ENCODE measurements at regions not wholly inside any gene's neighbourhood (a gene's known extent, or its start where the extent isn't known, plus 50 kb on each side); places are given as distances from the start of the nearest gene placed in this dataset.
A peak's percentile ranks its signal among the peaks of the same experiment; 100 is the strongest.
"Not testable (repeated sequence)": the region's sequence is repeated elsewhere in the genome, so short reads cannot be mapped to it uniquely, and the experiment has no call there.

GRCh38 chr5:62222305-62222704 lies 83.7 kb upstream of the KIF2A start:
- not testable (repeated sequence) for DNase-seq (ENCODE audit: low read depth in 2 of 2)

DNA sequence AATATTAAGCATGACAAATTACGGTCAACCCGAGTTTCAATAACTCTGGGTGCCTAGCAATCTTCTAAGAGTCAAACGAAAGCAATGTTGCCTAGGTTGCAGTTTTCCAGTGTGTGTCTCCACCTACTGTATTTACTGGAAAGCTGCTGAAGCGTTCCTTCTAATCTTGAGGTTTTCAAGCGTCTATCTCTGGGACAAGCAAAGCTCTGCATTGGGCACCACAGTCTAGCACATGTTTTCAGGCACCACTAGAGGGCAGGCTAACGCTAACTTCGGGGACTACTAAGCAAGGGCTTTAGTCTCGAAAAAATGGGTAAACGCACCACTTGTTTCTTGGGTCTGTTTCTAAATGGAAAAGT lies 82.7 kb upstream of the KIF2A start:
- DNase-seq (ENCODE audit: low read depth in 2 of 2) = peak; percentile 62 to 70

DNA sequence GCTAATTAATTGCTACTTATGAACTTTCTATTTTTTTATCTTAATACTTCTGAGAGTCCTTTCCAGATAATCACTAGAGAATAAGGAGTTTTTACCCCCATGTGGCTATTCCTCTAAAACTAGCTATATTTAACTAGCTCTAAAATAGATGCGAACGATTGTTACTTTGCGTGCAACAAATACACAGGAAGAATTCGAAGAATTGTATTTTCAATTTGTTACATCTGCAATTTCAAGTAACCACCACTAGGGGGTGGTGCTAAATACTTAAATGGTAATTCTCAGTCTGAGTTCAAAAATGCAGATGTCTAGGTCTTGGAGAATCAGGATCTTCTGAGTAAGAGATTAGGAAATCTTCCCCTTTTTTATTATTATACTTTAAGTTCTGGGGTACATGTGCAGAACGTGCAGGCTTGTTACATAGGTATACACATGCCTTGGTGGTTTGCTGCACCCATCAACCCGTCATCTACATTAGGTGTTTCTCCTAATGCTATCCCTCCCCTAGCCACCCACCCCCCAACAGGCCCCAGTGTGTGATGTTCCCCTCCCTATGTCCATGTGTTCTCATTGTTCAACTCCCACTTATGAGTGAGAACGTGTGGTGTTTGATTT lies 80.9 kb upstream of the KIF2A start:
- DNase-seq (ENCODE audit: low read depth in 2 of 2) = not testable (repeated sequence)

DNA sequence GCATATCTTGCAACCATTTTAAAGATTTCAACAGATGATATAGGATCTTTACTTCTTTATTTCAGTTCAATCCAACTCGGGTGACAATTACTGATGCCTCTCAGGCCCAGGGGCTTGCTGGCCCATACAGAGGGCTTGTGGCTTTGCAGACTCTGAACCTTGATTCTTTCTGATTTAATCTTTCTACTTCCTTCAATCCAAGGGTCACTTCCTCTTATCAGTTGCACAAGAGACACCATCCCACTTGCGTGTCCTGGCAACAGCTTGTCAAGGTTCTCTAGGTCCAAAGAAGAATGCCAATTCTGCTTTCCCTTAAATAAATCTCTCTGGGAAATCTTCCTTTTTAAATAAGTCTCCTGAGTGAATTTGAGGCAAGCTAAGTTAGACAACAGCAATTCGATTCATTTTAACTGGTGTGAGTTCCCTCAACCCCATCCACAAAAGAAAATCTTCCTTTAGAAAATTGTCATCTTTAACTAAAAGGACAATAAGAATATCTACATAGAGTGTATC lies 75.1 kb upstream of the KIF2A start:
- DNase-seq (ENCODE audit: low read depth in 2 of 2) = not testable (repeated sequence)

DNA sequence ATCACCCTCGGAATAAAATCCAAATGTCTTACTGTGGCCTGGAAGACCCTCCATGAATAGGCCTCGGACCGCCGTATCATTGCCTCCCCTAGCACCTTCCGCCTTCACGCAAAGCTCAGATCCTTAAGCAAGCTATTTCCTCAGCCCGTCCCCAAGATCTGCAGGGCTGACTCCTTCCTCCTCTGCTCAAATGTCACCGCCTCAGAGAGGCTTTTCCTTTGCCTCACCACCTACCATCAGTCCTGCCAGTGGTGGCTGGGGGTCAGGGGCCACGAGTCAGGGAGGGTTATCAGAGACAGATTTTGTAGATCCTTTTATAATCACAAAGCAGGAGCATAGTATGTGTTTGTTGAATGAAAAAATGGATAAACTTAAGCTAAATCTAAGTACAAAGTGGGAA lies 74.4 kb upstream of the KIF2A start:
- no peak for DNase-seq (ENCODE audit: low read depth in 2 of 2)

DNA sequence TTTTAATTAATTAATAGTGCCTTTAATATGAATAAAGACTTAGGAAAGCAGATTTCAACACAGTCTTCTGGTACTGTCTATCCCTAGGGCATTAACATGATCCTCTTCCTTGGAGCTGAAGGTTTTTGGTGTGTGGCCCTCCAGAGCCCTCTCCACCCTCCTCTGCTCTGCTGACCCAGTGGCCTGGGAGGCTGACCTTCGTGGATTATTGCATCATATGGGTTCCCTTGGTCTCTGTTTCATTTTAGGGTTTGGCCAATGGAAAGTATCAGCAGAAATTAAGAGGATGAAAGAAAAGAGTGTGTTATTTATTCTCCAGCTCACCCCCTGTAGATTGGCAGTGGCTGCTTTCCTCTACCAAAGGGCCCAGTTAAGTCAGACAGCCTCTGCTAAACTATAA lies 73.8 kb upstream of the KIF2A start:
- DNase-seq (ENCODE audit: low read depth in 2 of 2) = not testable (repeated sequence)

- not testable (repeated sequence) for DNase-seq (ENCODE audit: low read depth in 2 of 2)
These were observed 72.6 kb upstream of the KIF2A start for GRCh38 chr5:62233083-62234046.

GRCh38 chr5:62236593-62236992 lies 69.4 kb upstream of the KIF2A start:
- peak; percentile 38 to 52 for DNase-seq (ENCODE audit: low read depth in 2 of 2)

- not testable (repeated sequence) for DNase-seq (ENCODE audit: low read depth in 2 of 2)
These were observed 68.1 kb upstream of the KIF2A start for GRCh38 chr5:62237944-62238343.

- not testable (repeated sequence) for DNase-seq (ENCODE audit: low read depth in 2 of 2)
These were observed 67.4 kb upstream of the KIF2A start for GRCh38 chr5:62238584-62238983.

GRCh38 chr5:62240494-62240893 lies 65.5 kb upstream of the KIF2A start:
- not testable (repeated sequence) for DNase-seq (ENCODE audit: low read depth in 2 of 2)

DNA sequence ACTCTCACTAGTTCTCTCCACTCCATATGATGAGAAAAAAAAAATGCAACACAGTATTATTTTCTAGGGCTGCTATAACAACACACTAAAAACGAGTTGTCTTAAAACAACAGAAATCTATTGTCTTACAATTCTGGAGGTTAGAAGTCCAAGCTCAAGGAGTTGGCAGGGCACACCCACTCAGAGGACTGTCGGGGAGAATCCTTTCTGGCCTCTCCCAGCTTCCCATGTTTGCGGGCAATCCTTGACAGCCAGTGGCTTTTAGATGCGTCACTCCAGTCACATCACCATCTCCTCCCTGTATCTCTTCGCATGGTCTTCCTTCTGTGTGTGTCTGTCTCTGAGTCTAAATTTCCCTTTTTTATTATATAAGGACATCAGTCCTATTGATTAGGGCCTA lies 64.0 kb upstream of the KIF2A start:
- not testable (repeated sequence) for DNase-seq (ENCODE audit: low read depth in 2 of 2)

DNA sequence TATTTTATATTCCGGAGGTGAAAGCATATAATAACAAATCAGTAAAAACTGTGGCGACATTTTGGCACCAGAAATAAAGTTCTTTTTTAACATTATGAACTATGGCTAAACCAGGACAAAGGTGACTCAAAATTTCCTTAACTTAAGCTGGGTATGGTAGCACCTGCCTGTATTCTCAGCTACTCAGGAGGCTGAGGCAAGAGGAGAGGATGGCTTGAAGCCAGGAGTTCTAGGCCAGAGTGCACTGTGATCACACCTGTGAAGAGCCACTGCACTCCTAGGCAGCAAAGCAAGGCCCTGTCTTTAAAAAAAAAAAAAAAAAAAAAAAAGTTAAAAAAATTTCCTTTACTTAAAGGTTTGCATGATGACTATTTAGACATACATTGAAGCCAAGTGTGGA lies 63.0 kb upstream of the KIF2A start:
- not testable (repeated sequence) for DNase-seq (ENCODE audit: low read depth in 2 of 2)

DNA sequence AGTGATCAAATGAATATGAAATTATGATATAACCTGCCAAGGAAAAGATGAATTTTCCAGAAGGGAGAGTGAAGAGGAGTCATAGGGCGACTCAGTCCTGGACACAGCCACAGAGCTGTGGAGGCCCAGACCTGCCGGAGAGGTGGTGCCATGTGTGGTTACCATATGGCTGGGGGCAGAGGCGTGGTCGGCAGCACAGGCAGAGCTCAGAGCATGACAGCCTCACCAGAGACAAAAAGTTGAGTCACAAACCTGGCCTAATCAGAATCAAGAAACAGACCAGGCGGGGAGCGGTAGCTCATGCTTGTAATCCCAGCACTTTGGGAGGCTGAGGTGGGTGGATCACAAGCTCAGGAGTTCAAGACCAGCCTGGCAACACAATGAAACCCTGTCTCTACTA lies 57.8 kb upstream of the KIF2A start:
- DNase-seq (ENCODE audit: low read depth in 2 of 2) = peak in 1 of 2 donors; percentile 22

DNA sequence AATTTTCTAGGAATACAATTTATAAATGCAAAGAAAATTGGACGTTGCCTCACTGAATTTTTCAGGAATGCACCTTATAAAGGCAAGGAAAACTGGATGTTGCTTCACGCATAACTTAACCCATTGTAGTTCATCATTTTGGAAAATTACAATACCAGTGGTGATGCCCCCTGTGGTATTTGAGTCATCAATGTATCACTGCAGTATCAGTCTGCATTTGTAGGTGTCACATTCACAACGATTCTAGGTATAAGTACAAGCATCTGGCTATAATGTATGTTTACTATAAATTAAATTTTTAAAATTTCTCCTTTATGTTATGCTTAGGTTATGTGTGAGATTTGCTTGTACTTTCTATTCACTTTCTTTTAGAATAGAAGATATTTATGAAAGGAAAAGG lies 55.9 kb upstream of the KIF2A start:
- not testable (repeated sequence) for DNase-seq (ENCODE audit: low read depth in 2 of 2)

- not testable (repeated sequence) for DNase-seq (ENCODE audit: low read depth in 2 of 2)
These were observed 55.1 kb upstream of the KIF2A start for GRCh38 chr5:62250919-62251318.

DNA sequence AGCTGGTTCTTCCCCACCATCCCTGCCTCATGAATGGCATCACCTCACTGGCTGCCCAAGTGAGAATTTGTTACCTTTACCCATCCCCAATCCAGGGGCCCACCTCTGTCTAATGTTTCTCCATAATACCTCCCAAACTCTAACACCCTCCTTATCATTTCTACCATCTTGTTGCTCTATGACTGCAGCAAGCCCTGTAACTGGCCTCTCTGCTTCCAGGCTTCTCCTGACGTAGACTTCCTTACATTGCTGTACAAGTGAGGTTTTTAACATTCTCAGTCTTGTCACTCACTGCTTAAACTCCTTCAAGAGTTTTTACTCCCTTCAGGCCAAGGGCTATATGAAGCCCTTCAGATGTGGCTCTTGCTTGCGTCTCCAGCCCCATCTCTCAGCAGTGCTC lies 53.5 kb upstream of the KIF2A start:
- not testable (repeated sequence) for DNase-seq (ENCODE audit: low read depth in 2 of 2)

DNA sequence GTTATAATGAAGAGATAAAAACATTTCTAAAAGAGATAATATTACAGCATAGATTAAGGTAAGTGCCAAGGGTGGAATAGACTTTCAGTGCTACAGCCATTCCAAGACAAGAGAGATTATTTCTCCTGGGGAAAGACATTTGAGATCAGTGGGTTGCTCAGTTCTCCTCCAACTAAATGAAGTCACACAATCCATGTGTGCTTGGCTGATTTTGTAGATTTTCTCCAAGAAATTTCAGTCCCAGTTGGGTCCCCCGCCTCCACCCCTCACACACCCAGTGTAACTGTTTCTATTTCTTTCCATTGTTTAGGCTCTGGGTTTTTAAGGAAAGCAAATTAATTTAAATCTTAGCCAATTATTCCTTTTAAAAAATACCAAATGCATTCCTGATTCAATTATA lies 50.5 kb upstream of the KIF2A start:
- DNase-seq (ENCODE audit: low read depth in 2 of 2) = not testable (repeated sequence)

DNA sequence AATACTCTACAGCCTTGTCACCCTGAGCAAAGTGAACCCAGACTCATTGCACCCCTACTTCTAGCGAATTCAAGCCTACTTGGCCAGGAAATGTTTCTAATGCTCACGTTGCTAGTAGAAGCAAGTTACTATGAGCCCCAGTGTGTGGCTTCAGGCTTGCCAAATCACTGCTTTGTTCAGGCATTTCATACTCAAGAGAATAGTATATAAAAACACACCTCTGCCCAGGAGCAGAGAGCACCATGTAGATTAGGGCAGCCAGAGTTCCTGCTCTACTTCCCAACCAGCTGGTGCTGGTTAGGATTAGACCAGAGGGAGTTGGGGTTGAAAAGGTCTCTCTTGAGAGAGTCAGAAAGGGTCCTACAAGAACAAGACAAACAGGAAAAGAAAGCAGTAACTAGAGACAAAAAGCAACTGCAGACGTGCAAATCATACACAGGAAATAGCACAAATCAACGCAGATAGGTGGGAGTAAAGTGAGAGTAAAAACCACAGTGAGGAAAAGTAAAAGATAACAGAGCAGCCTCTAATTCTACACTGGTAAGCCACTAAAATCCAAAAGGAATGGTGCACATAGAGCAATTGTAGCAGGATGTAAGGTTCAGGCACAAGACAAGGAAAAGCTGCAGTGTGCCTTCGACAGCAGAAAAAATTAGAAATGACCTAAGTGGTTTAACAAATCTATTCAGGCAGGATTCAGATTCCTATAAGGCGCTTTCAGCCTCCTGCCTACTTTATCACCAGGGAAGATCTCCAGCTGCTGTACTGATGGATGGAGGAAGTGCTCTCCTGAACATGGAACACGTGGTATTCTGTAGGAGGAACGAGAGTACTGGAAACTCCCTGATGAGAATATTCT lies 49.6 kb upstream of the KIF2A start:
- DNase-seq (ENCODE audit: low read depth in 2 of 2) = no peak

Data from stimulated activated CD4-positive, alpha-beta T cell treated with anti-CD3 and anti-CD28 coated beads, Interleukin-4, amount 100 ng/mL, for 48 hours (primary cell).